Dedifferentiated amniotic fluid mesenchymal stem cell (primary cell): ENCODE measurements at regions not wholly inside any gene's neighbourhood (a gene's known extent, or its start where the extent isn't known, plus 50 kb on each side); places are given as distances from the start of the nearest gene placed in this dataset.
"Not testable (repeated sequence)": the region's sequence is repeated elsewhere in the genome, so short reads cannot be mapped to it uniquely, and the experiment has no call there.

Source experiments
- DNase-seq: peaks from one replicate; pipeline ENCODE4 v3.0.0-alpha.2; 2016; ENCODE audit errors: extremely low spot score

DNA sequence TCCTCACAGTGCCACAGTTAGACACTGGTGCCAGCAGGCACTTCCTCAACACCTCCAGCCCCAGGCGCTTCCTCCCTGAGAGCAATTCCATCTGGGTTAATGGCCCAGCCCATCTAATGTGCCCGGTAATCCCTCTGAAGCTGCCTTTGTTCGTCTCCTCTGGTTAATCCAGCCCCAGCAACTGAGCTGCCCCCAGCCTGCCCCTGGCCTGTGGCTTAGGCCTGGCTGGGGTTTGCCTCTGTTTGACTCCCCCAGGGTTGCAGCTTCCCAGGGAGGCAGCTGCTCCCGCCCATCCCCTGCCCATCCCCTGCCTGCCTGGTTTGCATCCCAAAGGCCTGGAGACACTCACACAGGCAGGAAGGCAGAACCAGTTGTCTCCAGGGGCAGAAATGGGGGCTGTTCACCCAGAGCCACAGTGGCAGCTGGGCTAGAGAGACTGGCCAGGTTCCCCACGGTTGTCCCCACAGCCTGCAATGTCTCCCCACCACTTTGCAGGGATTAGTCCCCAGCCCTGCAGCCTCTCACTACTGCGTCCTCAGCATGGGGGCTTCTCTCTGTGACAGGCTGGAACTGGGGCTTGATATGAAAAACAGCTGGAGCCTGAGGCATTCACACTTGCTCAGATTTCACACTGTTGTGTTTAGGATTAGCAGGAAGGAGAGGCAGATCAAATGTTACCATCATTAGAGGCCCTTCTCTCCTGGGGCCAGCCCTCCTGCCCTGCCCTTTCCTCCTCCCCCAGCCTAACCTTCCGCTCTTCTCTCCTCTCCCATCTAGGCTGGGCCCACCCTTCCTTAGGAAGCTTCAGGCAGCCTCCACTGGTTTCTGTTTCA is 120.2 kb downstream of the TLR5 start:
- no peak for DNase-seq

DNA sequence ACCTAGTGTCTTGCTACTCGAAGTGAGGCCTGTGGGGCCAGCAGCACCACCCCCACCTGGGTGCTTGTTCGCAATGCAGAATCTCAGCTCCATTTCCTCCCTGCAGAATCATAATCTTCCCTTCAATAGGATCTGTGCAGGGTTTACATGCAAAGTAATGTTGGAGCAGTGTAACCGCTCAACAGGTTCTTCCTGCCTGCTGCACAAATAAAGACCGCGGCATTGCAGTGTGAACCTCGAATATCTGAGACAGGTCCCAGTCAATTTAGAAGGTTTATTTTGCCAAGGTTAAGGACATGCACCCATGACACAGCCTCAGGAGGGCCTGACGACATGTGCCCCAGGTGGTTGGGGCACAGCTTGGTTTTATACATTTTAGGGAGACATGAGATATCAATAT is 119.2 kb downstream of the TLR5 start:
- DNase-seq: no peak

DNA sequence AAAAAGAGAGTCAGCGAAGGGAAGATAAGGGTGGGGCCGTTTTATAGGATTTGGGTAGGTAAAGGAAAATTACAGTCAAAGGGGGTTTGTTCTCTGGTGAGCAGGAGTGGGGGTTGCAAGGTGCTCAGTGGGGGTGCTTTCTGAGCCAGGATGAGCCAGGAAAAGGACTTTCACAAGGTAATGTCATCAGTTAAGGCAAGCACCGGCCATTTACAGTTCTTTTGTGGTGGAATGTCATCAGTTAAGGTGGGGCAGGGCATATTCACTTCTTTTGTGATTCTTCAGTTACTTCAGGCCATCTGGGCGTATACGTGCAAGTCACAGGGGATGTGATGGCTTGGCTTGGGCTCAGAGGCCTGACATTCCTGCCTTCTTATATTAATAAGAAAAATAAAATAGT is 118.6 kb downstream of the TLR5 start:
- DNase-seq: not testable (repeated sequence)

DNA sequence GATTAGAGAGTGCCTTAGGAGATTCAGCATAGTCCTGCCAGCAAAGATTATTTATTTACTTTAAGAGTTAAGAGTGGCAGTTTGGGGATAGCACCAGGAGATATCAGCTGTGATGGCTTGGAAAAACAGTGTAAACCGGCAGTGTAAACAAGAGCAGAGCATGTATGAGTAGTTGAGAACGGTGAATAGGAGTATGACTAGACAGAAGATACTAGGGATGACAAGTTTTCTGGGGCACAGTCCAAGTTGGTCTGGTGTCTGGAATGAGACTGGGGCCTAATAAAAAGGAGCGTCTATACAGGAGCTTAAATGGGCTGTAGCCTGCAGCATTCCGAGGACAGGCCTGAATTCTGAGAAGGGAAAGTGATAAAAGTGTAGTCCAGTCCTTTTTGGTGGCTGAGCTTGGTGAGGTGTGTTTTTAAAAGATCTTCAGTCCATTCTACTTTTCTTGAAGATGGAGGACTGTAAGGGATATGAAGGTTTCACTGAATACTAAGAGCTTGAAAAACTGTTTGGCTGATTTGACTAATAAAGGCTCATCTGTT is 117.8 kb downstream of the TLR5 start:
- DNase-seq: not testable (repeated sequence)

DNA sequence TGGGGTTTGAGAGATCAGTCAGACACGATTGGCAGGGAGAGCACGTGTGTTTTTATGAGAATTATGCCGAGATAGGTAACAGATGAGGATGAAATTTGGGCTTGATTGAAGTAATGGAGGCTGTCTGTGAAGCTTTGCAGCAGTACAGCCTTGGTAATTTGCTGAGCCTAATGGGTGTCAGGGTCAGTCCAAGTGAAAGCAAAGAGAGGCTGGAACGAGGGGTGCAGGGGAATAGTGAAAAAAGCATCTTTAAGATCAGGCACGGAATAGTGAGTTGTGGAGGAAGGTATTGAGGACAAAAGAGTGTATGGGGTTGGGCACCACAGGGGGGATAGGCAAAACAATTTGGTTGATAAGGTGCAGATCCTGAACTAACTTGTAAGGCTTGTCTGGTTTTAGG is 116.4 kb downstream of the TLR5 start:
- not testable (repeated sequence) for DNase-seq

DNA sequence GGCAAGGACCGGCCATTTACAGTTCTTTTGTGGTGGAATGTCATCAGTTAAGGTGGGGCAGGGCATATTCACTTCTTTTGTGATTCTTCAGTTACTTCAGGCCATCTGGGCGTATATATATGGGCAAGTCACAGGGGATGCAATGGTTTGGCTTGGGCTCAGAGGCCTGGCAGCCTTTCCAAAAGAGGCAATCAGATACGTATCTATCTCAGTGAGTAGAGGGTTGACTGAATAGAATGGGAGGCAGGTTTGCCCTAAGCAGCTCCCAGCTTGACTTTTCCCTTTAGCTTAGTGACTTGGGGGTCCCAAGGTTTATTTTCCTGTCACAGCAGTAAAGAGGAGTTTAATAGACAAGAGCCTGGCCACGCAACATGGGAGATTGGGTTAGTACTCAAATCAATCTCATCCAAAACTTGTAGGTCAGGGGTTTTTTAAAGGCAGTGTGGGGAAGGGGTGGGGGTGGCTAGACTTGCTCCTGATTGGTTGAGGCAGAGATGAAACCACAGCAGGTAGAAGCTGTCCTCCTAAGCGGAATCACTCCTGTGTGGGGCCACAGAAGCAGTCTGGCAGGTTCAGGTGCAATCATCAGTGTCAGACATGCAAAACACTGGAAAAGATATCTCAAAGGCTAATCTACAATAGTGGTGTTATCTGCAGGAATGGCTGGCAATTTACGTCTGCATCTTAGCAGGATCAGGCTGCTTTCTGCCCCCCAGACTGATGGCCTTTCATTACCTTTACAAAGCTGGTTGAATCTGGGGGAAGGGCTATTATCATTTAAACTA is 112.9 kb downstream of the TLR5 start:
- no peak for DNase-seq

DNA sequence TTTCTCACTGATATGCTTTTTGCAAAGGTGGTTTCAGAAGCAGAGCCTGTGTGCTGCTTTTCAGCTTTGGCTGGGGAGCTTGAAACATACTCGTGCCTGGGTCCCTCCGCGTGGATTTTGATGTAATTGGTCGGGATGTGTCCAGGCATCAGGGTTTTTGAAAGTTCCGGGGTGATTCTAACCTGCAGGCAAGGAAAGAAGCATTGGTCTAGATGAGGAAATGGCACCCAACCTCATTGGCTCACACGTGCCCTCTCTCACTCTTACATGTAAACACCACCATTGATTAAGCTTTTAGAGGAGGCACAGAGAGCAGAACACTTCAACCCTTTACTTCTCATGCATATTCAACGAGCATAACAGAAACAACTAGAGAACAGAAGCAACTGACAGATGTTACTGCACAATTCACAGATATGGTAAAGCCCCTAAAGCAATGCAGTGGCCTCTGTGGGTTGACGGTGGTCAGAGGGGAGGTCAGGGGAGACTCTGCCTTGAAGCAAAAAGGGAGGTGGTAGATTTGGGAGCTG is 112.1 kb downstream of the TLR5 start:
- no peak for DNase-seq

DNA sequence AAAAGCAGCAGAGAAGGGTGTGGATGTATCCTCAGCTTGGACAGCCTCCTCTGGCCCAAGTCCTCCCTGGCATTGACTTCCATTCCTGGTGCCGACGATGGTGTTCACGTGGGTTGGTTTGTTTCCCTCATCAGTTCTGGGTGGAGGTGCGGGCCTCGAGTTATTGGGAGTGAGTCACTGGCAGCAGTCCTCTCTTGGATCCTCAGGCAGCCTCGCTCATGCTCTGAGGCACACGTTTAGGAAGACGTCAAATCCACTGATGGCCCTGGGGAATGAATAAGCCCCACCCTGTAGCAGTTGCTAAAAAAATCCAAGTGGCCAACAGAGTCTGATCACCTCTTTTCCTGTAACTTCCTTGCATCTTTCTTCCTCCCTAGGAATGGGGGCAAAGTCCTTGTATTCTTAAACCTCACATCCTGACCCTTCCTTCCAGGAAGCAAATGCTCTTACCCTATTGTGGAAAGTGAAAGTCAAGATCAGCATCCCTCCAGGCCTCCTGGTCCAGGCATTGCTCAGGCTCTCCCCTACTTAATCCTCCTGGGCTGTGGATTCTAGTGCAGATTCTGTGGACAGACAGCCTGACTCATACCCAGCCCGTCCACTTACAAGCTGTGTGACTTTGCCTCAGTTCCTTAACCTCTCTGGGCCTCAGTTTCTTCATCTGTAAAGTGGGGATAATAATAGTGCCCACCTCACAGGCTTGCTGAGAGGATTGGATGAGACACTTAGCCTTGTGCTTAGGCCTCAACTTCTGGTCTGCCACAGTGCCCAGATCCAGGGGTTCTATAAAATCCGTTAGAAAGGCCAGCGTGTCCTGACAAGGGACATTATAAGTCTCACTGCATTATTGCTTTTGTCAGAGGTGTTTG is 111.1 kb downstream of the TLR5 start:
- DNase-seq: no peak

DNA sequence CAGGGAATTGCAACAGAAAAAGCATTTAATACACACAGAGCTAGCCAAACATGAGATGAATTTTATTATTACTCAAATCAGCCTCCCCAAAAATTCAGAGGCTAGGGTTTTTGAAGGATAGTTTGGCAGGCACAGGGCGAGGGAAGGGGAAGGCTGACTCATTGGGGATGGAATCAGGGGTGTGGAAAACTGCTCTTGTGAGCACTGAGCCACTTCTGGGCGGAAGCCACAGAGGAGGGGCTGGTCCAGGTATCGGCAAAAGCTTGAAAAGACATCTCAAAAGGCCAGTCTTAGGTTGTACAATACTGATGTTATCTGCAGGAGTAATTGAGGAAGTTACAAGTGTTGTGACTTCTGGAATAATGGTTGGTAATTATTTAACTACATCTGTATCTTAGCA is 109.4 kb downstream of the TLR5 start:
- no peak for DNase-seq

DNA sequence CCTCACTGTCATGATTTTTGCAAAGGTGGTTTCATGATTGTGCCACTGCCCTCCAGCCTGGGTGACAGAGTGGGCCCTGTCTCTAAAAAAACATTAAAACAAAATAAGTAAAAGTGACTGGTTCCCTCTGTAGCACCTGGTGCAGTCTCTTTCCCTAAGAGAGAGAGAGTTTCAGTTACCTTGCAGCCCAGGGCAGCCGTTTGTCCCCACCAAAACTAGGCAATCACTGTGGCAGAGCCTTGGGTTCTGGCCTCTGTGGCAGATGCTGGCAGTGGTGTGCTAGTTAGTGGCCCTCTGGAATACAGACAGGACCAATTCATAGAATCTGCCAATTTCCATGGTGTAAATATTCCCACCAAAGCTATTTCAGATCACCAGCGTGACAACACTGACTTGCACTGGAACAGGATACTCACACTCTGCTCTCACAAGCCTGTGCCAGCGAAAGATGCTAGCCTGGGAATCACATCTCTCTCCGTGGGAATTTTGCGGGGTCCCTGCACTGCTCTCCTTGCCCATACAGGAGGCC is 108.7 kb downstream of the TLR5 start:
- no peak for DNase-seq

DNA sequence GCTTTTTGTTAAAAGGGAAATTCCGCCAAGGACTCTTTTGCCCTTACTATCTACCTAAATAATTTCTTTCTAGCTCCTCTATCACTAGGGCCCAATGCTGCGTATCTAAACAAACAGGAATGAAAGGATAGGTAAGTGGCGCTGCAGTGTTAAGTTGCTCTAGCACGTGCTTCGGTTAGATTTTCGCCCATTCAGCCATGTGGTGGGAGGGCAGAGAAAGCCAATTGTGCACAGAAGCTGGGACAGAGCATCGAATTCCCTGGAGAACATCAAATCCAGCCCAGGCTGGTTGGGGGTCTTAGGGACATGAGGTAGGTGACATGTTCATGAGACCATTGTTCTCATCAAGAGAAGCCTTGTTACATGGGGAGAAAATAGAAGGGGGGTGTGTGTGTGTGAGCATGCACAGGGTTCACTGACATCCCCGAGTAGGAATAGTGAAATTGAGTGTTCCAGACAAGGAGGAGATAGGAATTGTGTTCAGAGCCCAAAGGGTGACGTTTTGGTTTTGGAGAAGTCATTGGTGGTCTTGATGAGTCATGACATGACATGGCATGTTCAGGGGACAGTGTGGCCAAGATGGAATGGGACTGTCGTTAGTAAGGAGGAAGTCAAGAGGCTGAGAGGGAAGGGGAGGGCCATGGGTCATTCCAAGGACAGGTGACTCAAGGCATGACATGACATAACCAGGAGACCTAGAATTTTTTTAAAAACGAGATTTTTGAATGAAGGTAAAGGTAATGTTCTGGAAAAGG is 107.1 kb downstream of the TLR5 start:
- DNase-seq: no peak

DNA sequence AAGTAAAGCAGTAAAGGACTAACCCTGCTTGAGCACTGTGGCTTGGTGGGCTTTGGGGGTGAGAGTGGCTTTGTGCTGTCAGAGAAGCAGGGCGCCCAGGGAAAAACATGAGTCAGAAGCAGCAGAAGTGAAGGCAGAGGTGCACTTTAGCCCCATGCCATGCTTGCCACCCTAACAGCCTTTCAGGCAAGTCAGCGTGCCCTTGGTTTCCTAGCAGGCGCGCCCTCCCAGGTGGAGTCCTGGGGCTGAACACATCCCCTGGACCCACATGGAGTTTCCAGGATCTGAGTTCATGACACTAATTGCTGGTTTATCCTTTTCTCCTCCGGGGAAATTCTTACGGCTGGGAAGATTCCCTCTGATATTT is 106.6 kb downstream of the TLR5 start:
- no peak for DNase-seq

DNA sequence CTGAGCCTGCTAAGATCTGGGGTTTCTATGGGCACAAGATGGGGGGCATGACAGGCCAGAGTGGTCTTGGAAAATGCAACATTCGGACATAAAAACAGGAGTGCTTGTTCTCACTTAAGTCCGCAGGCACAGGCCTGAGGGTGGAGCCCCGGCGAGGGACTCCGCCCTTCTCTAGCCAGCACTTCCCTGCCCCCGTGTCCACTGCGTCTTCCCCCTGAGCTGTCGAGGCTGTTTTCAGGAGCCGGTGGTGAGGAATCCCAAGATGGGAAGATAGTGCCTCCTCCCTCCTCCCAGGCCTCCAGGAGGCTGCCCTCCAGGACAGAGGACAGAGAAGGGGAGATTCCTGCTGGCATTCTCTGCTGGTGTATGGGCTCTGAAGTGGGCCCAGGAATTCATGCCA is 105.2 kb downstream of the TLR5 start:
- no peak for DNase-seq

DNA sequence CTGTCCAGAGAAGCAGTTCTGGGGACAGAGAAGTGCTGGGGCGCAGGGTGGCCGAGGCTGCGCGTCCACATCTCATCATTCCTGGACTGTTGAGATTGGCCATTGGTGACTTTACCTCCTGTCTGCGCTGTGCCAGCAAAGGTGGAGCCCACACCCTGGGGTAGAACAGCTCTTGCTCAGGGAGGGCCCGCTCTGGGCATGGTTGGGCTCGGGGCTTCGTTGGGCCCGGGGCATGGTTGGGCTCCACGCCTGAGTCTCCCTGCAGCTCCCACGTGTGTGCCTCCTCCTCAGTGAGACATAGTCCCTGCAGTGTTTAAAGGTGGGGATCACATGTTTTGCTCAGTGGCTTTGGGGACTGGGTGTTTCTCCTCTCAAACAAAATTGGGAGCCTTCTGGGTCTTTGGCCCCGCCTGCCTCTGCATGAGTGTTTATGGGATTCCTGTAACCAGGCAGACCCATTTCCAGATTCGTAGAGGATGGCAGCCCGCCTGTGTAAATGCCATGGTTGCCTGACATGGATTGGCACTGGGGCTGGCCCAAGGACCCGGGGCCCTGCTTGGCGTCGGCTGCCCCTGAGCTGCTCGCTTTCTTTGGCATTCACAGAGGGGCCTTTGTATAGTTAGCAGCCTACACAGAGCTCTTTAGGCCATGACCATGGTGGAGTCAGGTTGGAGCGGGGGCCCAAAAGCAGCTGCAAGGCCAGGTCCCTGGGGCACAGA is 104.6 kb downstream of the TLR5 start:
- DNase-seq: no peak

DNA sequence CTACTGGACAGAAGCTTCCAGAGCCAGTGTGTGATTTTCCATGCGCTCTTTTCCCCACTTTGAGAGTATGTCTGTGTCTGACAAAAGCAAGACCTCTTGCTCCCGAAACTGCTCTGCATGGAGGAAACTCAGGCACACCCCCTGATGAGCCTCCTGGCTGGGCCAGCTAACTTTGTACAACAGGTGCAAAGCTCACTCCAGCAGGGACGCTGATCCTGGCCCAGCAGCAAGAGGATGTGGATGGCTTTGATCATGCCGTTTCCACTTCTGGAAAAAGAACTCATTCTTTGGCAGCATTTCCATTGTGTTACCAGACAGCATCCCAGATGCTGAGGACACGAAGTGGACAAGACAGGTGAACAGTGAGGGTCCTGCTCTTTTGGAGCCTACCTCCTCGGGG is 103.1 kb downstream of the TLR5 start:
- no peak for DNase-seq

DNA sequence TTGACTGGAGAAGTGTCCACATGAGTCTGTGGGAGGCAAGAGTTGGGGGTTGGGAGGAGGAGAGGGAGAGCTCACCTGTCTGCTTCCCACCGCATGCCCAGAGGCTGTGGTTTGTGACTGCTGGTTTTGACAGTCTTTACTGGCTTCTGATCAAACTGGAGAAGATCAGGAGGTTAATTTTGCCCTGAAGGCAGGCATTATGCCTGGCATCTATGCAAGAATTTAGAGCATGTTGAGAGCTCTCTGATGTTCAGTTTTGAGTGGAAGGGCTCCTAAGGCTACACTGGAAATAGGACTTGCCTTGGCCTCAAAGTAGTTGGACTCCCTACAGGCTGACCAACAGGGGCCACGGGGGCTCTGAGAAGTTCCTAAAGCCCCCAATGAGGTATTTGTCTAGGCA is 101.6 kb downstream of the TLR5 start:
- peak; percentile 26 for DNase-seq

DNA sequence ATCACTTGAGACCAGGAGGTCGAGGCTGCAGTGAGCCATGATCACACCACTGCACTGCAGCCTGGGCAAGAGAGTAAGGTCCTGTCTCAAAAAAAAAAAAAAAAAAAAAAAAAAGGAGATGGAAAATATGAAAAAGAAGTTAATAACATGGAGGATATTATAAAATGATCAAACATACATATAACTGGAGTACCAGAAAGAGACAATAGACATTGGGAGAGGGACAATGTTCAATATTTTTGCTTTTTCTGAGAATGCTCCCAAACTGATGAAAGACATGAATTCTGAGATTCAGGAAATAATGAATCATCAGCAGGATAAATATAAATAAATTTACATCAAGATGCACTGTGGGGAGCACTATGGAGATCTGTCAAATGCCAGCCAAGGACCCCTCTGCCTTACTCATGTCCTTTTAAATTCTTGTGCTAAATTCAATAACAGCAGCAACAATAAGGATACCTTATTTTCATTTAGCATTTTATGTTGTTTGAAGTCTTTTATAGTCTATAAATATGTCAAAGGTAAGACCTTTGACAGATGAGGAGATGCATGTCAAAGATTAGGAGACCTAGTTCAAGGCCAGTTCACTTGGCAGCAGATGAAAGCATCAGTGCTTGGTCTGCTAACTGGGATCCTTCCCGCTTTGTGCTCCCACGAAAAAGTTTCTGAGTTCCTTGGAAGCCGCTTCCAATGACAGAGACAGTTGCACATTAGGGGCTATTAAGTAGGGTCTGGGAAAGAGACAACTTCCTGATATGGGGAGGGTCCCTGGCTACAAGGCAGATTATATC is 97.7 kb downstream of the TLR5 start:
- no peak for DNase-seq

DNA sequence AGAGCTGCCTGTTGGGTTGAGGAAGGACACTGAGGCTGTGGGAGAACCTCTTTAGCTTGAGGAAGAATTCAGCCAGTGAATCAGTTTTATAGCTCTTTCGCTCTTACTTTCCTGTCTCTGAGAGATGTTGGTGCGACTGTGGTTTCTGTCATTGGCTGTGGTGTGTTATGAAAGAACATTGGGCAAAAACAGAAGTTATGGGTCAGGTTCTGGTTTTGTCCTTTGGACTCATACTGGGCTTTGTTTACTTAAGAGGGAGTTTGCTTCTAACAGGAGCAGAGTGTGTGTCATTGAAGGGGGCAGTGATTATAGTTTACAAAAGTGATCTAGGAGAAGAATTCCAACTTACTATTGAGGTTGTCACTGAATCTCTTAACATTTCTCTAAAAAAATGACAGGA is 97.0 kb downstream of the TLR5 start:
- no peak for DNase-seq

DNA sequence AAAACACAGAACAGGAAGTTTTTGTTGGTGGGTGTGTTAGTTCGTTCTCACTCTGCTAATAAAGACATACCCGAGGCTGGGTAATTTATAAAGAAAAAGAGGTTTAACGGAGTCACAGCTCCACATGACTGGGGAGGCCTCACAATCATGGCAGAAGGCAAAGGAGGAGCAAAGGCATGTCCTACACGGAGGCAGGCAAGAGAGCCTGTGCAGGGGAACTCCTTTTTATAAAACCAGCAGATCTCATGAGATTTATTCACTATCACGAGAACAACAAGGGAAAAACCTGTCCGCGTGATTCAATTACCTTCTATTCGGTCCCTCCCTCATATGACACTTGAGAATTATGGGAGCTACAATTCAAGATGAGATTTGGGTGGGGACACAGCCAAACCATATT is 96.6 kb downstream of the TLR5 start:
- DNase-seq: not testable (repeated sequence)
